GM12875 (cell line): ENCODE measurements at regions not wholly inside any gene's neighbourhood (a gene's known extent, or its start where the extent isn't known, plus 50 kb on each side); places are given as distances from the start of the nearest gene placed in this dataset.

Source experiments
- H3K4me3 ChIP-seq: one replicate; pipeline ENCODE4 v1.5.1; 2011; ENCODE audit warnings: low read depth, low read length, control low read depth
- TF ChIP-seq, protein P1 (sequence below): IDR thresholded peaks from 2 replicates; pipeline ENCODE4 v1.5.1; 2011; ENCODE audit warnings: low read depth, mild to moderate bottlenecking, control low read depth, inconsistent platforms, low read length, moderate library complexity, borderline replicate concordance; ENCODE audit not compliant: insufficient read depth

DNA sequence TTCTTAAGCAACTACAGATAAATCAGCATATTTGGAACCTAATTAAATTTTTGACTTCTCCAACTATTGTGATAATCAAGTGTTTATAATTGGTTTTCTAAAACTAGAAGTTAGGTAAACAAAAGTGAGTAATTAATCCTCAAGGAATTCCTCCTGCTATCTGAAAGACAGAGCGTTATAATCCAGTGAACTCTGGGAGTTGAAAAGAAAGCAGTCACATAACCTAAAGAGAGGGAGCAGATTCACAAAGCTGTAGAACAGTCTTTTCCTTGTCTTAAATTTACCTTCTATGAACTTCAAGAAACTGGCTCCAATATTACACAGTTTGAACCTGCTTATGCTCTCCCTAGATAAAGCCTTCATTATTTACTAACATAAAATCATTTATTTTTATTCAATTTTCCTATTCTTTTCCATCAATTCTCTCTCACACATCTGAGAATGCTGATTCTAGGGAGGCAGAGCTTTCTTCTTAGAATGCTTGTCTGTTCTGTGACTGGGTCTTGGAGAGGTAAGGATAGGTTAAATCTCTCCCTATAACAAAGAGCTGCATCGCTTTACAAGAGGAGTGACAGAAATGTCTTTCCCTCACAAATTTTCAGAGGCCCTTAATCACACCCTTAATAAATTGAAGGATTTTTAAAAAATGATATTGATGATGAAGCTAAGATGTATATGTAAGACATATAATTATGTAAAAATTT is 132.8 kb downstream of the TUSC7 start:
- no peak overlapping the region for H3K4me3 ChIP-seq
- TF ChIP-seq, protein P1, sequence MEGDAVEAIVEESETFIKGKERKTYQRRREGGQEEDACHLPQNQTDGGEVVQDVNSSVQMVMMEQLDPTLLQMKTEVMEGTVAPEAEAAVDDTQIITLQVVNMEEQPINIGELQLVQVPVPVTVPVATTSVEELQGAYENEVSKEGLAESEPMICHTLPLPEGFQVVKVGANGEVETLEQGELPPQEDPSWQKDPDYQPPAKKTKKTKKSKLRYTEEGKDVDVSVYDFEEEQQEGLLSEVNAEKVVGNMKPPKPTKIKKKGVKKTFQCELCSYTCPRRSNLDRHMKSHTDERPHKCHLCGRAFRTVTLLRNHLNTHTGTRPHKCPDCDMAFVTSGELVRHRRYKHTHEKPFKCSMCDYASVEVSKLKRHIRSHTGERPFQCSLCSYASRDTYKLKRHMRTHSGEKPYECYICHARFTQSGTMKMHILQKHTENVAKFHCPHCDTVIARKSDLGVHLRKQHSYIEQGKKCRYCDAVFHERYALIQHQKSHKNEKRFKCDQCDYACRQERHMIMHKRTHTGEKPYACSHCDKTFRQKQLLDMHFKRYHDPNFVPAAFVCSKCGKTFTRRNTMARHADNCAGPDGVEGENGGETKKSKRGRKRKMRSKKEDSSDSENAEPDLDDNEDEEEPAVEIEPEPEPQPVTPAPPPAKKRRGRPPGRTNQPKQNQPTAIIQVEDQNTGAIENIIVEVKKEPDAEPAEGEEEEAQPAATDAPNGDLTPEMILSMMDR, result no peak

DNA sequence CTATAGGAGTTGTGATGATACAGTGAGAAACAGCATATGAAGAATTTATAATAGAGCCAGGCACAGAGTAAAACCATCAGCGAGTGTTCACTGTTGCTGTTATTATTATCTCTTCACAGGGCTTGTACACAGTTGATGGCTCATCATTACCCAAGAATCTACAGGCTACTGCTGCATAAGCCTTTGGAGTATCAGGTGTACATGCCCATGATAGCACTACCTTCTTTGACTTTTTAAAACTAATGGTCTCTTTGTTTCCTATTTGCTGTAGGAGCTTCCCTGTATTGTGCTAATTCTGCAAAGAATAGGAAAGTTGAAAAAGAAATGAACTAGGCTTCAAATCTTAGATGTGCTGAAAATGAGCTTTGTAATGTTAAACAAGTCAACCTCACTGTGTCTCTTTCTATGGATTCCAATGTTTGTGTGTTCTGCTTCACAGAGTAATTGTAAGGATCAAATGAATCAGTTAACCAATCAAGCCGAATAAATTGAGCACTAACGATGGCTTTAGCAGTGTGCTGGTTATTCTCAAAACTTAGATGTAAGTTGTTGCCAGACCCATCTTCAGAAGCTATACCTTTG is 138.8 kb downstream of the TUSC7 start:
- TF ChIP-seq, protein P1, result no peak
- no peak overlapping the region for H3K4me3 ChIP-seq

DNA sequence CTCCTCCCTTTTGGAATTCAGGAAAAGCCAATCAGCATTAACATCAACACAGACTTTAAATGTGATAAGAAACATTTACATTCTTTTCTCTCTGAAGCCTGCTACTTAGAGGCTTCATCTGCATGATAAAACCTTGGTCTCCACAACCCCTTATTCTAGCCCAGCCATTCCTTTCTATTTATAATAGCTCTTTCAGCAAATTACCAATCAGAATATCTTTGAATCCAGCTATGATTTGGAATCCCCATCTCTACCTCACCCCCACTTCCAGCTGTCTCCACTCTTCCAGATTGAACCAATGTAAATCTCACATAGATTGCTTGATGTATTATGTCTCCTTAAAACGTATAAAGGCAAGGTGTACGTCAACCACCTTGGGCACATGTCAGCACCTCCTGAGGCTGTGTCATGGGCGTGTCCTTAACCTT is 139.7 kb downstream of the TUSC7 start:
- TF ChIP-seq, protein P1, result no peak

DNA sequence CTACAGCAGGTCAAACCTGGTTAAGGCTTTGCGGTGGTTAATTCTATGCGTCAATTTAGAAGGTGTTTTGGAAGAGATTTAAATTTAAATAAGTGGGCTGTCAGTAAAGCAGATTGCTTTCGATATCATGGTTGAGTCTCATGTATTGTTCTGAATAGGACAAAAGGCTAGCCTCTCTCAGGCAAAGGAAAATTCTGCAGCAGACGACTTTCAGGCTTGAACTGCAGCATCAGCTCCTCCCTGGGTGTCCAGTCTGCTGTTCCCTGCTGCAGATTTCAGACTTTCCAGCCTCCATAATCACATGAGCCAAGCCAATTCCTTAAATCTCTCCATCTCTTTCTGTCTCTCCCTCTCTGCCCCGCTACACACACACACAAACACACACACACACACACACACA is 143.2 kb downstream of the TUSC7 start:
- TF ChIP-seq, protein P1, result no peak
- H3K4me3 ChIP-seq, result no peak overlapping the region

More for the DNA sequence above, 139.7 kb downstream of the TUSC7 start:
- H3K4me3 ChIP-seq, result no peak overlapping the region

DNA sequence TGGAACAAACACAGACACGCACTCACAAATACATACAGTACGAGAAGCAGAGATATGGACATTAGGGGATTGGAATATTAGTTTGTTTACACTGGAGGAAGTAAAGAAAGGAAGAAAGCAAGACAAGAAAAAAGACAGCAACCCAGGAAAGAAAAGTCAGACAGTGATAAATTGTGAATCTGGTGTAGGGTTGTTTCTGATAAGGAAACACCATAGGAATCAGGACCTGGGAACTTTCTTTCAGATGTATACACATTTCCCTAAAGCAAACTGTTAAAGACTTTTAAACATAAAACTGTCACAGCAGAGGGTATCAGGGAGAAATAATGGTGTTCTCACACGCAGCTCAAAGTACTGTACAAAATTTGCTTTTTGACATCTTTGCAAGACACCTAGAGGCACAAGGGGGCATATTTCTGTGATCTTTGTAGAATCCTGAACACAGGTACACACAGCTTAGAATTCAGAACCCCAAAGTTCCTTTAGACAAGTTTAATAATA is 153.7 kb downstream of the TUSC7 start:
- H3K4me3 ChIP-seq, result no peak overlapping the region
- TF ChIP-seq, protein P1, result no peak

DNA sequence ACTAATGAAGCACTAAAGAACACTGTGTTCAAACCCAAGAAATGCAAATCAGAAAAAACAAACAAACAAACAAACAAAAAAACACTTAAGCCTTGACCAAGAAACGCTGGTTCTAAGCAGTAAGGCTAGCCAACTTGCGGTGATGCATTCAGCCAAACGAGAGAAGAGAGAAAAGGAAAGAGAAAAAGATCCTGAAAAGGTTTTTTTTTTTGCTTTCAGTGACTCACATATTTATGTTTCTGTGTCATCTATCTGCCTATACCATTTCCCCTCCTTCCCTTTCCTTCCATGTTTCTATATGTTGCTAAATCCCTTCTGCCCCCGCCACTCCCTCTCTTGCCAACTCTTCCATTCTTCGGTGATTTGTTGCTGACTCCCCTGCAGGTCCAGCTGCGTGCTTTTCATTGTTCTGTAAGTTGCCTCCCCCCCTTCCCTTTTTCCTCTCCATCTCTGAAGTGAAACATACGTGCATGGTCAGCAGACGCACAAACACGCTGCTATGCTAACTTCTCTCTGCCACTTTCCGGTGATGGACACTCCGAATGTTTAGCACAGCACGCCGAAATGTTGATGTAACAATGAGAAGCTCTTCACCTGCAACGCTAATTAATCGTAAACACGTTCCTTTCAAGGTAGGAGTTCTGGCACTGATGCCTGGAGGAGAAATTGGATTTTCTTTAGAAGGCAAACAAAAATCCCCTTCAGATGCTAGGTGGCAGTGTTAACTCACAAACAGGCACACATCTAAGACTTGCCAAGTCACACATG is 154.4 kb downstream of the TUSC7 start:
- TF ChIP-seq, protein P1, result peak; percentile 43; the same call in 1 of the 2 replicates
- H3K4me3 ChIP-seq, result no peak overlapping the region
